ENCODE measurements at regions not wholly inside any gene's neighbourhood (a gene's known extent, or its start where the extent isn't known, plus 50 kb on each side); places are given as distances from the start of the nearest gene placed in this dataset.

GRCh38 chr5:119902593-119902992, 273.2 kb downstream of the FAM170A start:
- ATAC-seq: no peak
- Histone ChIP-seq H3K27me3 (no peaks in the 10 kb centered on the region), H3K36me3 (no peaks in the 10 kb centered on the region), H3K27ac (no peak overlapping the region), H3K9me3 (peaks cover 0 to 3% (median 0%) of the 10 kb centered on the region in 4 donors), H3K4me1 (no peaks in the 10 kb centered on the region), H3K4me3 (no peak overlapping the region)
- intact Hi-C loops (cut with DNase I): no loop called here
- WGBS (ENCODE audit: insufficient coverage, low coverage, low lambda C conversion rate, missing lambda C conversion rate): 53% methylated on average over 2 of the region's 2 CpGs
- no peak for TF ChIP-seq CTCF (IDR thresholded peaks at IDR 0.05)
- no peak for TF ChIP-seq POLR2A (IDR thresholded peaks at IDR 0.05)
- DNase-seq: no peak

DNA sequence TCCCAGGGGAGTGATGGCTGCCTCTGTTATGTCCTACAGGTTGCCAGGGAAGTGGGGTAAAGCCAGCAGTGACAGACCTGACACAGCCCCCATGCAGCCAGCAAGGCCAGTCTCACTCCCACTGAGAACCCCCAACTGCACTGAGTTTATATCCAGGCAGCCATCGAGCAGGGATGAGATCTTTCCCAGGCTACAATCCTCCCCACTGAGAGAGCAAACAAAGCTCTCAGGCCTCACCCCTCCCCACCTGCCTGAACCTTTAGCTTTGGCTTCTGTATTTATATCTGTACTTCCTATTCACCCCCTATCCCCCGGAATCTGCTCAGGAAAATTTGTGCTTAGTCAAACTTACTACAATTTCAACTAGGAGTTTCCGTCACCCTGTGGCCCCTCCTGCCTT, 284.1 kb downstream of the FAM170A start:
- no peaks in the 10 kb centered on the region for H3K4me1 ChIP-seq
- 39% methylated on average over 3 of the region's 3 CpGs for WGBS (ENCODE audit: insufficient coverage, low coverage, low lambda C conversion rate, missing lambda C conversion rate)
- intact Hi-C loops (cut with DNase I): no loop called here
- no peak overlapping the region for H3K27ac ChIP-seq
- no peaks in the 10 kb centered on the region for H3K36me3 ChIP-seq
- H3K4me3 ChIP-seq: no peak overlapping the region
- no peaks in the 10 kb centered on the region for H3K27me3 ChIP-seq
- no peak for TF ChIP-seq CTCF (IDR thresholded peaks at IDR 0.05)
- TF ChIP-seq POLR2A (IDR thresholded peaks at IDR 0.05): no peak
- no peaks in the 10 kb centered on the region for H3K9me3 ChIP-seq
- DNase-seq: no peak
- no peak for ATAC-seq

GRCh38 chr5:119919279-119919678, 289.9 kb downstream of the FAM170A start:
- ATAC-seq (no peak), DNase-seq (no peak)
- TF ChIP-seq POLR2A (IDR thresholded peaks at IDR 0.05) (no peak), CTCF (IDR thresholded peaks at IDR 0.05) (no peak)
- H3K4me3 ChIP-seq: no peak overlapping the region
- WGBS (ENCODE audit: insufficient coverage, low coverage, low lambda C conversion rate, missing lambda C conversion rate): 32% methylated on average over 1 of the region's 1 CpG
- no peaks in the 10 kb centered on the region for H3K36me3 ChIP-seq
- H3K27me3 ChIP-seq: no peaks in the 10 kb centered on the region
- no peaks in the 10 kb centered on the region for H3K9me3 ChIP-seq
- no peaks in the 10 kb centered on the region for H3K4me1 ChIP-seq
- H3K27ac ChIP-seq: no peak overlapping the region
- intact Hi-C loops (cut with DNase I): no loop called here

DNA sequence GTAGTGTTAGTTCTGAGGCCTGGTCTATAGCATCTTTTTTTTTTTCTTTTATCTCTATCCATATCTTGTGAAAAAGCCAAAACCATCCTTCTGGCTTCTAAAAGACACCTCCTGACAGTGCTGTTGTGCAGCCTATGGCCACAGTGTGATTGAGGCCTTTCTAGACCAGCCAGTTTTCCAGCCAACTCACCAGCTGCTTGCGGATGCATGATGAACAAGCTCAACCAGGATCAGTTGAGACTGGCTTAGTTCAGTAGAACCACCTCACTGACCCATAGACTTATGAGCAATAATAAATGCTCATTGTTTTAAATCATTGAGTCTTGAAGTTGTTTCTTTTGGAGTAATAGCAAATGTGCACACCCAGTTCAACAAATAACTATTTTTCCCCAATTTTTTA, 296.9 kb downstream of the FAM170A start:
- intact Hi-C loops (cut with DNase I): no loop called here

More for the DNA sequence above, 296.9 kb downstream of the FAM170A start:
- no peaks in the 10 kb centered on the region for H3K4me1 ChIP-seq
- no peaks in the 10 kb centered on the region for H3K27me3 ChIP-seq
- TF ChIP-seq CTCF (IDR thresholded peaks at IDR 0.05): no peak
- TF ChIP-seq POLR2A (IDR thresholded peaks at IDR 0.05): no peak
- WGBS (ENCODE audit: insufficient coverage, low coverage, low lambda C conversion rate, missing lambda C conversion rate): 85% methylated on average over 1 of the region's 1 CpG
- no peak for DNase-seq
- H3K36me3 ChIP-seq: no peaks in the 10 kb centered on the region
- no peak for ATAC-seq
- H3K9me3 ChIP-seq: no peaks in the 10 kb centered on the region
- no peak overlapping the region for H3K27ac ChIP-seq
- H3K4me3 ChIP-seq: no peak overlapping the region

Data from right lobe of liver (tissue), 6 donors.